D721Med (cell line): ENCODE measurements at regions not wholly inside any gene's neighbourhood (a gene's known extent, or its start where the extent isn't known, plus 50 kb on each side); places are given as distances from the start of the nearest gene placed in this dataset.

ENCODE experiments used
- DNase-seq: peaks from one replicate; pipeline ENCODE4 v3.0.0; 2011; ENCODE audit warnings: low spot score; ENCODE audit not compliant: insufficient read length
- FAIRE-seq: peaks from 2 replicates; lab custom pipeline; 2011; peaks lifted over from hg19 to GRCh38; lab: Jason Lieb, UNC
- CTCF ChIP-seq: IDR thresholded peaks from 2 replicates; pipeline ENCODE4 v1.5.1; 2012; ENCODE audit warnings: mild to moderate bottlenecking, control low read depth; ENCODE audit not compliant: insufficient read depth; ENCODE audit errors: missing control alignments

GRCh38 chr2:224145751-224146355 lies 106.8 kb upstream of the SERPINE2 start:
- DNase-seq (no peak), FAIRE-seq (no peak)
- TF ChIP-seq CTCF, result no peak

- no peak for FAIRE-seq
- TF ChIP-seq CTCF, result no peak
- no peak for DNase-seq
Measured at GRCh38 chr2:224143526-224143925, 104.4 kb upstream of the SERPINE2 start.

GRCh38 chr2:224142397-224143312 lies 103.6 kb upstream of the SERPINE2 start:
- DNase-seq (no peak), FAIRE-seq (no peak)
- no peak for TF ChIP-seq CTCF

- TF ChIP-seq CTCF, result no peak
- no peak for DNase-seq
- no peak for FAIRE-seq
Measured at GRCh38 chr2:224141304-224141703, 102.2 kb upstream of the SERPINE2 start.

GRCh38 chr2:224137208-224137607 lies 98.1 kb upstream of the SERPINE2 start:
- FAIRE-seq (no peak), DNase-seq (no peak)
- TF ChIP-seq CTCF, result no peak

GRCh38 chr2:224136396-224136795 lies 97.3 kb upstream of the SERPINE2 start:
- no peak for FAIRE-seq
- TF ChIP-seq CTCF, result no peak
- DNase-seq, result no peak

GRCh38 chr2:224135881-224136280 lies 96.8 kb upstream of the SERPINE2 start:
- FAIRE-seq (no peak), DNase-seq (no peak)
- no peak for TF ChIP-seq CTCF
